LNCaP clone FGC (cell line): ENCODE measurements at regions not wholly inside any gene's neighbourhood (a gene's known extent, or its start where the extent isn't known, plus 50 kb on each side); places are given as distances from the start of the nearest gene placed in this dataset.

Source experiments
- DNase-seq: peaks from one replicate; pipeline ENCODE4 v3.0.0-alpha.2; 2011; ENCODE audit warnings: low read depth
- H3K4me3 ChIP-seq: 2 replicates; pipeline ENCODE4 v1.5.1; 2011; ENCODE audit warnings: mild to moderate bottlenecking, low read depth, low read length, control low read depth
- CTCF ChIP-seq: IDR thresholded peaks from 2 replicates; pipeline ENCODE4 v1.5.1; 2012; ENCODE audit warnings: mild to moderate bottlenecking; ENCODE audit not compliant: control insufficient read depth, insufficient read depth; ENCODE audit errors: extremely low read depth

GRCh38 chr3:72390841-72391240 lies 457.4 kb downstream of the SHQ1 start:
- no peak overlapping the region for H3K4me3 ChIP-seq
- TF ChIP-seq CTCF, result no peak
- no peak for DNase-seq

DNA sequence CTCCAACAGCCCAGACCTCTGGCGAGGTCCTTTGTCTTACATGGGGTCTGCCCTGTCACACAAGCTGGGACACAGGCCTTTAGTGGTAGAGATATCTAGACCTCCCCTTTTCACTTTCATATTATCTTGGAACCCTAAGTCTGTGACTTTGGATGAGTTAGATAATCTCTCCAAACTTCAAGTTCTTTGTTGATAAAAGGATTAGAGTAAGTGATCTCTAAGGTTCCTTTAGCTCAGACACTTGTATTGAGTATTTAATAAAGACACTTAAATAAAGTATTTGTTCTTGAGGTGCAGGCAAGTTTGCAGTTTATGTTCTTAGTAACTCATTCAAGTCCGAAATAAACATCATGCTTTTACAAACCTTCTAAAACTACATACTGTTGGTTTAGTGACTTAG lies 459.6 kb downstream of the SHQ1 start:
- H3K4me3 ChIP-seq, result no peak overlapping the region
- no peak for DNase-seq
- TF ChIP-seq CTCF, result no peak

DNA sequence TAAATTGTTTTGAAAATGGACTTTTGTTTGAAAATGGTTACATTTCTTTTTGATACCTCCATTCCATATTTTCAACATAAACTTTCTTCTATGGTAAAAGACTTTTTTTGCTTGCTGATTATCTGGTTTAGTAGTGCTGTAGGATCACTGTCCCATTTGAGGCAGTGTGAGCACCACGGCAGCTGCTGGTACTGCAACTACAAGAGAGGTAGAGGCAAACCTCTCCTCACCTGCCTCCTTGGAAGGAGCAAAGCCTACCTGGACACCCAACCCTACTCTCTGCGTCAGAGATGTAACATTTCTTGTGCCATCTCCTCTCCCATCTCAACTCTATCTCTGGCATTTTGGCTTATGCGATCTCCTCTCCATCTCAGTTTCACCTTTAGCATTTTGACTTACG lies 460.1 kb downstream of the SHQ1 start:
- no peak overlapping the region for H3K4me3 ChIP-seq
- no peak for DNase-seq
- TF ChIP-seq CTCF, result no peak

GRCh38 chr3:72386327-72387000 lies 461.8 kb downstream of the SHQ1 start:
- TF ChIP-seq CTCF, result no peak
- no peak overlapping the region for H3K4me3 ChIP-seq
- DNase-seq, result no peak

GRCh38 chr3:72385167-72385566 lies 463.1 kb downstream of the SHQ1 start:
- no peak for TF ChIP-seq CTCF
- no peak overlapping the region for H3K4me3 ChIP-seq
- DNase-seq, result no peak

DNA sequence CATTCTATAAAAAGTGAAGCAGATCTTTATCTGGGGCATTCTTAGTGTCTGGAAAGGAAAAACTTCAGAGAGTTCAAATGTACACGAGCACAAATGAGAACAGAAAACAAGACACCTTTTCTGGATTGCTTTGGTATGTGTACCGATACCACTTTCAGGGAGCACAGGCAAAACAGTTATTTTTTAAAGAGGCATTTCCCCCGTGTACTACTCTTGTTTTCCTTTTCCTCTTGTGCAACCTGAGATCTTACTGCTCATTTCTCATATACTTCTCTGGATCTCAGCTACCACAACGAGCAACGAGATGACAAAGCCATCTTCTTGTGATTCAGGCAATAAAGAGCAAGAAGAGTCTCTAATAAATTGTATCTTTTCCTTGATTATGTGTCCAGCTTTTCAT lies 463.6 kb downstream of the SHQ1 start:
- no peak overlapping the region for H3K4me3 ChIP-seq
- no peak for DNase-seq
- TF ChIP-seq CTCF, result no peak

DNA sequence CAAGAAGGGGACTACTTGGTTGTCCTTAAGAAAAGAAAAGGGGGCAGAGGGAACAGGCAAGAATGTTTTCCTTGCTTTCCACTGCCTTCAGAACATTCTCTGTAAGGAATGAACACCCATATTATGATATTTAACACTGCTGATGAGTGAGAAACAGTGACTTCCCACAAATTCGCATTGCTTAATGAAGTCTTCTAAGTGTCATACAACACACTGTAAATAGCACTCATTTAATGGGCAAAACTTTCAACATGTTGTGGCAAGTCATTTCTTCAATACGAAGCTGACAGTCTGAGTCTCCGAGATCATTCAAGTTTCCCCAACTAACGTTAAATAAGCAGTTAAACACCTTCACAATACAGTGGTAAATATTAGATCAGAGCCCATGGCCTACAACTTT lies 464.4 kb downstream of the SHQ1 start:
- no peak for DNase-seq
- H3K4me3 ChIP-seq, result no peak overlapping the region
- no peak for TF ChIP-seq CTCF
